ENCODE measurements at regions not wholly inside any gene's neighbourhood (a gene's known extent, or its start where the extent isn't known, plus 50 kb on each side); places are given as distances from the start of the nearest gene placed in this dataset.

DNA sequence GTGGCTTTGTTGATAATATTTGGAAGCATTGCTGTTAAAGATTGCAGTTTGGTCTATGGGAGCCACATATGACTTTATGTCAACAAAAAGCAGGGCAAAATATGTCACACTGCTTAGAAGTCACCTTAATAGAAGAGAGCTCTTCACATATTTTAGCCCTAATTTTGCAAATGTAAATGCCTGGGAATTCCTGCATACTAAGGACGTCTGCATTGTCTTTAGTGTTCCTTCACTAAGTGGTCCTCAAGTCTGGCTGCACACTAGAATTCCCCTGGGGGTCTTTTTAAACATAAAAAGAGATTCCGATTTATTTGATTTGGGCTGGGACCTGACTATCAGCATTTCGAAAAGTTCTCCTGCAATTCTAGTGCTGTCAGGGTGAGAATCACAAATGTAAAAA lies 495.1 kb upstream of the FAM241A start:
- no peak for TF ChIP-seq TAF1 (IDR thresholded peaks at IDR 0.05; ENCODE audit: borderline replicate concordance, low read depth, low read length)
- no peak for TF ChIP-seq HDAC2 (IDR thresholded peaks at IDR 0.05)
- TF ChIP-seq GABPA (IDR thresholded peaks at IDR 0.05; ENCODE audit: low read depth): no peak
- TF ChIP-seq CTCF (IDR thresholded peaks at IDR 0.05 in 2 of 3, conservative IDR thresholded peaks at IDR 0.05 in 1 of 3; ENCODE audit: control insufficient read depth in 2 of 3, extremely low read depth in 1 of 3, insufficient read depth in 1 of 3, low read depth in 3 of 3, low read length in 3 of 3): no peak
- no peak for TF ChIP-seq CHD4 (IDR thresholded peaks at IDR 0.05)
